K562 (cell line): ENCODE measurements at regions not wholly inside any gene's neighbourhood (a gene's known extent, or its start where the extent isn't known, plus 50 kb on each side); places are given as distances from the start of the nearest gene placed in this dataset.

Experiments used
- ATAC-seq: fragments of 200-7000 bp; cut with Tn5 transposase; 3 replicates; pipeline ENCODE4 v1.9.1; 2020; ENCODE audit warnings: moderate library complexity
- BruUV-seq: library from RNA; stranded (reverse); fragments of 400-500 nt; replicated peaks from 2 replicates; lab custom pipeline; 2021; lab: Mats Ljungman, UMichigan
- CTCF ChIA-PET: fragments of 300-600 bp; formaldehyde crosslinking; extraction: SDS; loops from one replicate; lab custom pipeline; 2021; ENCODE audit warnings: low intra/inter-chr PET ratio; lab: Yijun Ruan, JAX
- POLR2A ChIA-PET: fragments of 300-600, 350-650 bp; sonication (Branson Sonifier 250); formaldehyde crosslinking; extraction: SDS; loops from one replicate; lab custom pipeline; 2021; ENCODE audit warnings: antibody characterized with exemption, inconsistent platforms; lab: Yijun Ruan, JAX
- DNase-seq, 4 experiments: peaks; one replicate each; pipeline versions ENCODE4 v3.0.0 to v3.0.0-alpha.2; 2011 to 2018; ENCODE audit warnings: low spot score in 3 of 4, mixed read lengths in 3 of 4; ENCODE audit errors: extremely low read depth in 1 of 4
- FAIRE-seq: peaks from 2 replicates; lab custom pipeline; 2011; peaks lifted over from hg19 to GRCh38; lab: Jason Lieb, UNC
- H2AFZ ChIP-seq: 2 replicates; pipeline ENCODE4 v1.6.0; 2011; ENCODE audit warnings: low read depth, low read length, control low read depth, inconsistent platforms
- H3K27ac ChIP-seq: fragments of 200-600 bp; 3 replicates; pipeline ENCODE4 v1.8.0; 2011; ENCODE audit warnings: low read depth, mild to moderate bottlenecking, control low read depth, inconsistent platforms, low read length, moderate library complexity, mixed read lengths; ENCODE audit errors: extremely low read depth
- H3K27me3 ChIP-seq, 2 experiments: fragments of 300-600 bp in 1 of 2; 2 replicates in 1 of 2; 3 replicates in 1 of 2; pipeline versions ENCODE4 v1.6.0 to v1.8.0; 2011; ENCODE audit warnings: inconsistent platforms in 2 of 2, low read length in 2 of 2, mild to moderate bottlenecking in 1 of 2, mixed read lengths in 1 of 2, moderate library complexity in 1 of 2; ENCODE audit not compliant: control insufficient read depth in 2 of 2, insufficient read depth in 2 of 2
- H3K36me3 ChIP-seq: fragments of 300-600 bp; 3 replicates; pipeline ENCODE4 v1.8.0; 2011; ENCODE audit warnings: mild to moderate bottlenecking, low read length, inconsistent platforms; ENCODE audit not compliant: control insufficient read depth, insufficient read depth
- H3K4me1 ChIP-seq, 2 experiments: fragments of 200-600 bp in 1 of 2; replicated peaks in 1 of 2; 2 replicates in 1 of 2; 3 replicates in 1 of 2; pipeline versions ENCODE4 v1.5.1 to v1.8.0; 2011; ENCODE audit warnings: inconsistent platforms in 2 of 2, low read length in 2 of 2, mild to moderate bottlenecking in 1 of 2, mixed read lengths in 1 of 2, moderate library complexity in 1 of 2; ENCODE audit not compliant: control insufficient read depth in 2 of 2, insufficient read depth in 2 of 2
- H3K4me2 ChIP-seq: 2 replicates; pipeline ENCODE4 v1.6.1; 2011; ENCODE audit warnings: low read length, control low read depth, inconsistent platforms, mixed read lengths; ENCODE audit not compliant: insufficient read depth
- H3K4me3 ChIP-seq: fragments of 200-600 bp; sonication (generic), shearing (Covaris generic); 2 replicates; pipeline ENCODE4 v1.5.1; 2016; ENCODE audit warnings: control low read depth, inconsistent platforms
- H3K79me2 ChIP-seq: fragments of 200-600 bp; 3 replicates; pipeline ENCODE4 v1.8.0; 2011; ENCODE audit warnings: low read length, inconsistent platforms; ENCODE audit not compliant: control insufficient read depth, insufficient read depth
- H3K9ac ChIP-seq, 2 experiments: 2 replicates each; pipeline versions ENCODE4 v1.6.0 to v1.6.1; 2011; ENCODE audit warnings: low read depth in 2 of 2, low read length in 2 of 2, control low read depth in 1 of 2, inconsistent platforms in 1 of 2, mild to moderate bottlenecking in 1 of 2, mixed read lengths in 1 of 2; ENCODE audit not compliant: insufficient read depth in 1 of 2
- H3K9me1 ChIP-seq: one replicate; pipeline ENCODE4 v1.6.0; 2011; ENCODE audit warnings: inconsistent platforms, mild to moderate bottlenecking, low read length, moderate library complexity; ENCODE audit not compliant: control insufficient read depth, insufficient read depth
- H3K9me3 ChIP-seq: replicated peaks from 2 replicates; pipeline ENCODE4 v1.5.1; 2011; ENCODE audit warnings: low read depth, low read length, inconsistent platforms; ENCODE audit not compliant: control insufficient read depth, insufficient read depth
- H4K20me1 ChIP-seq: replicated peaks from 2 replicates; pipeline ENCODE4 v1.6.1; 2011; ENCODE audit warnings: low read length, inconsistent platforms, mixed read lengths; ENCODE audit not compliant: control insufficient read depth, insufficient read depth
- BMI1 ChIP-seq: fragments of 150-350 bp; IDR thresholded peaks from 2 replicates; pipeline ENCODE4 v1.6.1; 2014; ENCODE audit warnings: low read length
- CTBP1 ChIP-seq: fragments of 450-650 bp; IDR thresholded peaks from 2 replicates; pipeline ENCODE4 v1.6.1; 2016; ENCODE audit warnings: borderline replicate concordance
- DDX20 ChIP-seq: fragments of 450-650 bp; IDR thresholded peaks from 2 replicates; pipeline ENCODE4 v1.6.1; 2016; ENCODE audit warnings: missing genetic modification characterization, low read depth, mild to moderate bottlenecking, missing compliant biosample characterization, moderate library complexity
- NFATC3 ChIP-seq: fragments of 450-650 bp; IDR thresholded peaks from 2 replicates; pipeline ENCODE4 v1.6.1; 2017; ENCODE audit warnings: mild to moderate bottlenecking
- NFXL1 ChIP-seq: fragments of 450-650 bp; formaldehyde crosslinking; IDR thresholded peaks from 2 replicates; pipeline ENCODE4 v1.4.0; 2021; ENCODE audit warnings: mild to moderate bottlenecking
- POLR2A ChIP-seq: fragments of 450-650 bp; conservative IDR thresholded peaks from 2 replicates; pipeline ENCODE4 v1.6.1; 2016
- PTTG1 ChIP-seq: fragments of 450-650 bp; IDR thresholded peaks from 2 replicates; pipeline ENCODE4 v1.6.1; 2016; ENCODE audit warnings: low read depth, mild to moderate bottlenecking, missing genetic modification characterization, missing compliant biosample characterization
- ZMIZ1 ChIP-seq, 2 experiments: fragments of 150-350 bp in 1 of 2; IDR thresholded peaks; 2 replicates each; pipeline ENCODE4 v1.6.1; 2012 to 2016; ENCODE audit warnings: low read depth in 2 of 2, low read length in 2 of 2, mild to moderate bottlenecking in 1 of 2, moderate library complexity in 1 of 2
- in situ Hi-C: fragments of 300-500 bp; cut with MboI; formaldehyde crosslinking; loops from 4 replicates; pipeline ENCODE4 v1.15.0; 2018; ENCODE audit warnings: inconsistent platforms, mixed read lengths
- intact Hi-C: fragments of 100-400 bp; cut with micrococcal nuclease; formaldehyde crosslinking; loops from 2 replicates; pipeline ENCODE4 v1.14.2; 2022

- no peaks in the 10 kb centered on the region for H3K79me2 ChIP-seq
- H3K27ac ChIP-seq, result no peak overlapping the region
- H3K4me2 ChIP-seq, result no peak overlapping the region
- TF ChIP-seq DDX20 (no peak), PTTG1 (tag) (no peak), POLR2A (no peak), ZMIZ1 (IDR thresholded peaks at IDR 0.05; ENCODE audit: low read depth in 2 of 2, low read length in 2 of 2) (no peak), NFATC3 (no peak), NFXL1 (CRISPR knock-in tag) (no peak), BMI1 (no peak), CTBP1 (no peak)
- no peaks in the 10 kb centered on the region for H3K27me3 ChIP-seq
- no peak overlapping the region for H3K4me3 ChIP-seq
- H3K9me1 ChIP-seq, result no peaks in the 10 kb centered on the region
- no peak overlapping the region for H2AFZ ChIP-seq
- no peak for FAIRE-seq
- no peaks in the 10 kb centered on the region for H3K4me1 ChIP-seq
- H3K9me3 ChIP-seq, result no peaks in the 10 kb centered on the region
- CTCF ChIA-PET, result no interaction called here
- BruUV-seq, result no TSS peak
- in situ Hi-C loops, result no loop called here
- intact Hi-C loops, result no loop called here
- H4K20me1 ChIP-seq, result no peaks in the 10 kb centered on the region
- no peaks in the 10 kb centered on the region for H3K36me3 ChIP-seq
- ATAC-seq, result no peak
- no peak for DNase-seq
- H3K9ac ChIP-seq, result no peak overlapping the region
- POLR2A ChIA-PET, result no interaction called here
These were observed 571.3 kb upstream of the LRRTM4 start for GRCh38 chr2:78093436-78093835.
